Activated CD4-positive, CD25-positive, alpha-beta regulatory T cell (primary cell): ENCODE measurements at regions not wholly inside any gene's neighbourhood (a gene's known extent, or its start where the extent isn't known, plus 50 kb on each side); places are given as distances from the start of the nearest gene placed in this dataset.

ENCODE experiments used
- DNase-seq, 4 experiments: peaks; one replicate each; lab custom pipeline; 2025; lab: John Stamatoyannopoulos, UW

- DNase-seq, result no peak
Measured at GRCh38 chr5:110031402-110032140, 341.8 kb downstream of the MAN2A1 start.

DNA sequence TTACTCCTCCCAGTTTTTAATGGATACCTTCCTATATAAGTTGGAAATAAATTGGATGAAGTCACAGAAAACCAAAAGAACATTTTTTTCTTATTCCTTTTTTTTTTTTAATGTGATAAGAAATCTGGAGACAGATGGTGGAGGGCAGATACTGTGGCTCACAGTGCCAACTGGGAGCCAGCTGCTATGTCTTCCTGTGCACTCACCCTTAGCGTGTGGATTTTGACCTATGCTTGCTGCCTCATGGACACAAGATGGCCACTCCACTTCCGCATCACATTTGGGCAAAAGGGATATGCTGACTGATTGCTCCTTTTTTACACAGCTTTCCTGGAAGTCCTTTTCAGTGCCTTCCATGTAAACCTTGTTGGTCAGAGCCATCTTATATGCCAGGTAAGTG is 342.6 kb downstream of the MAN2A1 start:
- no peak for DNase-seq

- DNase-seq, result no peak
Measured at GRCh38 chr5:110034056-110034600, 344.4 kb downstream of the MAN2A1 start.

- no peak for DNase-seq
Measured at GRCh38 chr5:110038297-110038997, 348.7 kb downstream of the MAN2A1 start.

DNA sequence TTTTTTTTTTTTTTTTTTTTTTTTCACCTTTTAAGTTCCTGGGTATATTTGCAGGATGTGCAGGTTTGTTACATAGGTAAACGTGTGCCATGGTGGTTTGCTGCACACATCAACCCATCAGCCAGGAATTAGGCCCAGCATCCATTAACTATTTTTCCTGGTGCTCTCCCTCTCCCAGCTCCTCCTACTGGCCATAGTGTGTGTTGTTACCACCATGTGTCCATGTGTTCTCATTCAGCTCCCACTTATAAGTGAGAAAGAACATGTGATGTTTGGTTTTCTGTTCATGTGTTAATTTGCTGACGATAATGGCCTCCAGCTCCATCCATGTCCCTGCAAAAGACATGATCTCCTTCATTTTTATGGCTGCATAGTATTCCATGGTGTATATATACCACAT is 350.5 kb downstream of the MAN2A1 start:
- DNase-seq, result no peak

GRCh38 chr5:110043025-110043424 is 353.3 kb downstream of the MAN2A1 start:
- no peak for DNase-seq

GRCh38 chr5:110045158-110045557 is 355.4 kb downstream of the MAN2A1 start:
- DNase-seq, result no peak

DNA sequence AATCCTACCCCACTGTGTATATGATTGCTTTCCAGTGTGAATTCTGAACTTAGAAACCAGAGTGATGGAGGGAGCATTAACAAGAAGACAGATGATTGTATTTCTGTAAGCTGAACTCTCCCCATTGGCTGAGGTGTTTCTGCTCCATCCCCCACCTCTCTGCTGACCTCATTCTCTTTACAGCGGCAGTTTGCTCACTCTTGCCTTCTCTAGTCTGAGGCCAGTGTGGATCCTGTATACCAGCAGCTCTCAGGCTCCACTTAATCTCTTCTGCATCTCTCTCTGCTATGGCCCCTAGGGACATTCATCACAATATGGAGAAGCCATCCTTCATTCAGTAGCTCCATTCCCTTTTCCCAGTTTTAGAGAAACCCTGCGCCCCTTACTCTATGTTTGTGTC is 358.8 kb downstream of the MAN2A1 start:
- DNase-seq, result no peak

DNA sequence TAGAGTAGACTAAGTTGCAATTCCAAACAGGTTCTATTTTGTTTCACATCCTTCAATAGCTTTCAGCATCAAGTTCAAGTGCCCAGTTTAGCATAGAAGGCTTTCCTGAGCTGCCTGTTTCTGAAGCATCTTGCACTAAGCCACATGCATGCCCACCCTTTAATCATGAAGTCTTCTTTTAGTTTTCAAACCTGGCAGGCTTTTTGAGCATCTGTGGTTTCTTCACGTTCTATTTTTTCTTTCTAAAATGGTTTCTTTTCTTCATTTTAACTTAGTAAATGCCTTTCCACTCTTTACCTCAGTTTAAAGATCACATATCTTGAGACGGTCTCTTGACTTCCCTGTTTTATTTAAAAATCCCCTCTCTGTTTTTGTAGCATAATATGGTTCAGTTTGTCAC is 360.1 kb downstream of the MAN2A1 start:
- DNase-seq, result no peak

DNA sequence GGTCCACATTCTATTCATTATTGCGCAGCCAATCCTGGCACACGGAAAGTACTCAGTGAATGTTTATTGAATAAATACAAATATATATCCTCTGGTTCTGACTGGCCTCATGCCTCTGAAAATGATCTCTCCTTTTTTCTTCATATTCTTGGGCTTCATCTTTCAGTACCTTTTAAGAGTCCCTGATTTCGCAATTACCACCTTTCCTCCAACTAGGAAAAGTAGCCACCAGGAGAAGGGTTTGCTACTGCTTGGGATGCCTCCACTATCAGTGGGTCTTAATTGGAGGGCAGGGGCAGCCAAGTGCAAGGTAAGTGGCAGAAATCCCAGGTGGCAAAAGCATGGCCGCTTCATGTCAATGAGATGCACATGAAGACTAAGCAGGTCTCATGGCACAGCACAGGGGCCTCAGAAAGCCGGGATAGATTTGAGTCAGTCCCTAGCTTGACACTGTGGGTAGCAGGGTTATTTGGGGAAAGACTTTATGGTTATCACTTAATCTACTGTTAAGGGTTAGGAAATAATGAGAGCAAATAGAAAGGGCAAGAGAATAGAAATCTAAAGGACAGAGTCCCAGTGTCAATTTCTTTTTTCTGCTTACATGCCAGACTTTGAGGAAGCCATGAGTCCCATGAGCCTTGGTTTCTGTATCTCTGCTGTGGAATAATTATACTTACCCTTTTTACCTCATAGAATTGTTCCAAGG is 361.1 kb downstream of the MAN2A1 start:
- DNase-seq, result no peak

DNA sequence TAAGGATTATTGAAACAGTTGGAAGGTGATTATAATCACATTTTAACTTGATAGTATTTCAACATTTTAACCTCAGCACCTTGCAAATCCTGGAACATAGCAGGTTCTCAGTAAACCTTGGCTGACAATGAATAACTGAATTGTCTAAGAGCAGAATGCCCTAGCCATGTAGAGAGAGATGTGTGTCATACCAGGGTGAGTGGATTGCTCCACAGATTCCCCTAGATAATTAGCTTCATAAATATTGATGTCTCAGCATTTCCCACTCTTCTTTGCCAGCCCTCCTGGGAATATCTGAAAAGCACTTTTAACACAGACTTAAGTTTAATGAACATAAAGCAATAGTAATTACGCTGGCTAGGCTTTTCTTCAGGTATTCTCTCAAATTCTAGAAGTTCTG is 363.5 kb downstream of the MAN2A1 start:
- DNase-seq, result no peak

DNA sequence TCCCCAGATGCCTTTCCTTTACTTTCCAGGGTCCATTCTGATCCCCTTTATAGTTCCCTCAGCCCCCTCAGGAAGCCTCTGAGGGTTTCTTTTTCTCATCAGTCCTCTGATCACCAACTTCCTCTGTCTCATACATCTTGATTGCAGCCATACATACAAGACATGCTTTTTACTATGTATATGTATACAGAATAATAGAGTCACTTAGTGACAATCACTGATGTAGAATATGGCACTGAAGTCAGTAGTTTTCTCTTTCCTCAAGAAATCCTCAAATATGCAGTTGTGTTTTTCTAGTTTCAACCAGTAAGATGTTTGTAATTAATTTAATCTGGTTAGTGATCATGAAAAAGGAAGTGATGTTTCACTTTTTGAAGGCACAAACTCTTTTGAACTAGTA is 364.1 kb downstream of the MAN2A1 start:
- no peak for DNase-seq

- DNase-seq, result peak; percentile 2 to 36 (median 20)
Measured at GRCh38 chr5:110054240-110054639, 364.5 kb downstream of the MAN2A1 start.

DNA sequence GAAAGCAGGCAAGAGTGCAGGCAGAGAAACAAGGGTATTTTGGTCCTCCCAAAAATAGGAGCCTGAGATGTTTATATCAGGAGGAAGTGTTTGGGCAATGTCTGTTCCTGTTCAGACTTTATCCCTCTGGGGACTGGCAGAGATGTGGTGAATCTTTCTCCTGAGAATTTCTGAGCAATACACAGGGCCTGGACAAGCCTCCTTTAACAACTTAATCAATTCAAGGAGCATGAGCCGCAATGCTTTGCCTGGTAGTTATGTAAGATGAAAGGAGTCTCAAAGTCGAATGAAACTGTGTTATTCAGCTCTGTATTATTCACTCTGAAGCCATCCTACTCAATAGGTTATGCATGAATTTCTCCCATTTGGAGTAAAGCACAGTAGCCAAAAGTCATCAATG is 365.6 kb downstream of the MAN2A1 start:
- no peak for DNase-seq

DNA sequence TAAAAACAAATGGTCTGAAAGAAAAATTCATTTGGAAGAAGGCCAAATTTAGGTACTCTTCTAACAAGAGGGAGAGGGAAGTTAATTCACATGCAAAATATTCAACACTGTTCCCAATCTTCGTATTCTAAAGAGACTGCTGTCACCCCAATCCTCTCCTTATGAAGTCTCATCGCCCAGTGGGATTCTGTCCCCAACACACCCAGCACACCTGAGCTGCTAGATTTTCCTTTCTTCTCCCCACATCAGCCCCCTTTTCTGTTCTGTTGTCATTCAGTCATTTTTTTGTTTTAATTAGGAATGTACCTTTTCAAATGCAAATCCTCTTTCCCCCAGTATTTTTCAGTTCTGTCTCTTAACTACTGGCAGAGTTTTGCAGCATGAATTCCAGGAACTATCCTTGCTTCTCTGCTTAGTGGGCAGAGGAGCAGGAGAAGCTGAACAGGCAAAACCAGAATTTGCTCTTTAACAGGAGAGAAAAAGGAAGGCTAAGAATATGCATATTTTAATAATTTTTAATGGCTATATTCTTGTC is 366.9 kb downstream of the MAN2A1 start:
- DNase-seq, result no peak

- no peak for DNase-seq
Measured at GRCh38 chr5:110058175-110058574, 368.4 kb downstream of the MAN2A1 start.

- no peak for DNase-seq
Measured at GRCh38 chr5:110062246-110062645, 372.5 kb downstream of the MAN2A1 start.

DNA sequence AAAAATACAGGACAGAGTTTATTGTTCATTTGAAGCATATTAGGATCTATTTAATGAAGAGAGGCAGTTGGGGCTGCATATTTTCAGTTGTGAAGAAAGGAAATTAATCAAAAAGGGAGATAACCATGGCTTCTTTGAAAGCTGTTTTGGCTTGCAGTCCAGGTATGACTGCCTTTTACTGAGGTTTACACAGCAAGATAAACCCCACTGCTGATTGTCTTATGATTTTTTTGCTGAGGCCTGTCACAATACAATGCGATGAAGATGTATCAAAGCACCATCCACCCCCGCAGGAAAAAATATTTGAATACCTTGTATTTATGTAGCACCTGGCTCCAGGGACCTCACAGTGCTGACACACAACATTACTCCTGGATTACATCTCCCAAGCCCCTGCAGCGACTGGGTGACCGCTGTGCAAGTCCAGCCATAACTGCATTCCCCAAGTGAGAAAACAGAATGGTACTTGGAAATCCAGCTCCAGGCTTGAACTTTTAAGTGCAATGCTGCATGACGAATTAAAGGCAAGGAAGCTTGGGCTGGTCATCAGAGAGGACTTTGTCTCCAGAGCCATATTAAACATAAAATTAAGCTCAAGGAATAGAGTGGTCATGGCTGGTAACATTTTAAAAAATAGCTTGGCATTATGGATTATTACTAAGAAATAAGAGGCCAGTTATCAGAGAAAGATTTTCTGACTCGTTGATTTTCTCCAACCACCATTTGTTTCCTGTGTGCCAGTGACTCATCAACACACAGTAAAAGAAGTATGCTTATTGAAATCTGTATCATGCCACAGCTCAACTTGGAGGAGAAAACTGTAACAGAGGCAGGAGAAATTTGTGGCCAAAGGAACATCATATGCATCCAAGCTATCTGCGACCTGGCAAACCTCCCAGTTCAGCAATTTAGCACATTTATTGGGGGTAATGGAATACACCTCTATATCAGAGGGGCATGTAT is 374.2 kb downstream of the MAN2A1 start:
- no peak for DNase-seq

DNA sequence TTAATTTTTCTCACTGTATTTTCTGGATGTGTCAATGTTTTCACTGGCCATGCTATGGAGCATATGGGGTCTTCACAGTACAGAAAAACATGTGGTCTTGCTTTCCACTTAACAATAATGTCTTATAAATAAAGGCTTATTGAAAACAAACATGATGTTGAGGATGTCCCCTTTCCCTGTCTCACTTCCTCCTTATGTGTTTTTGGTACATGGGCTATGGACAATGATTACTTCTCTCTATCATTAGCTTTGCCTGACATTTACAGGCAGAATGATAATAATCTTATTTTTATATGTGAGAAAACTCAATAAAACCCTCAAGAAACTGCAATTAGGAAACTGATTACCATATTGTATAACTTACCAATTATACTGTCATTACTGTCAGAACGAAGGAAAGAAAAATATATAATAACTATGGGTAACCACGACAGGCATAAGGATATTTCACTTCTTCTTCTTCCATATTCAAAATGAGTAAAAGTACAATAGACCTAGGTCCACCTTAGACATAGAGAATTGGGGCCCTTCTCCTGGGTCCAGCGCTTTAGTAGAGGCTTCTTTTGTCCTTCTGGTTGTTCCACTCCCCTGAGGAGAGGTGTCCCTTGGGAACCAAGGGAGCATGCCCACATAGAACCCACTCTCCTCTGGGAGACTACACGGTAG is 375.0 kb downstream of the MAN2A1 start:
- DNase-seq, result no peak

DNA sequence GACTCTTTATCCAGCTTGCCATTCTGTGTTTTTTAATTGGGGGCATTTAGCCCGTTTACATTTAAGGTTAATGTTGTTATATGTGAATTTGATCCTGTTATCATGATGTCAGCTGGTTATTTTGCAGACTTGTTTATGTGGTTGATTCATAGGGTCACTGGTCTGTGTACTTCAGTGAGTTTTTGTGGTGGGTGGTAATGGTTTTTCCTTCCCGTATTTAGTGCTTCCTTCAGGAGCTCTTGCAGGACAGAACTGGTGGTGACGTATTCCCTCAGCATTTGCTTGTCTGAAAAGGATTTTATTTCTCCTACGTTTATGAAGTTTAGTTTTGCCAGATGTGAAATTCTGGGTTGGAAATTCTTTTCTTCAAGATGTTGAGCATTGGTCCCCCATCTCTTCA is 381.1 kb downstream of the MAN2A1 start:
- no peak for DNase-seq

DNA sequence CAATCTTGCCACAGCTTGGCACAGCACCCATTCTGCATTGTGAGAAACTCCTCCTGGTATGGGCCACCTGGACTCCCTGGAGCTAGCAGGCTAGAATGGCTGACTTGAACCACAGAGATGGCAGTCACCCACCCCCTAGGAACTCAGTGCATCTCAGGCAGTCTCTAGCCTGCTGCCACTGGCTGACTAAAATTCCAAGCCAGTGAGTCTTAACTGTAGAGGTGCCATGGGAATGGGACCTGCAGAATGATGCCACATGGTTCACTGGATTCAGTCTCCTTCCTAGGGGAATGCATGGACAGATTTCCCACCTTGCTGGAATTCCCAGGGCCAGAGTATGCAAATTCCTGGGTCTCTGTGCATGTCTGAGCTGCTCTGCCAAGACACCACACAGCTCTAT is 382.9 kb downstream of the MAN2A1 start:
- DNase-seq, result no peak
